ENCODE measurements at regions not wholly inside any gene's neighbourhood (a gene's known extent, or its start where the extent isn't known, plus 50 kb on each side); places are given as distances from the start of the nearest gene placed in this dataset.

- TF ChIP-seq CTCF (IDR thresholded peaks at IDR 0.05 in 4 of 5, conservative IDR thresholded peaks at IDR 0.05 in 1 of 5) (no peak), POLR2A (IDR thresholded peaks at IDR 0.05) (no peak)
Measured at GRCh38 chr11:32266601-32267000, 168.7 kb downstream of the WT1 start.

Data from gastrocnemius medialis (tissue), 4 donors.